Keratinocyte (primary cell): ENCODE measurements at regions not wholly inside any gene's neighbourhood (a gene's known extent, or its start where the extent isn't known, plus 50 kb on each side); places are given as distances from the start of the nearest gene placed in this dataset.

Experiments used
- DNase-seq: peaks from one replicate; pipeline ENCODE4 v3.0.0-alpha.2; 2011; ENCODE audit warnings: low read depth, missing footprints, low spot score
- FAIRE-seq: peaks from 2 replicates; lab custom pipeline; 2011; peaks lifted over from hg19 to GRCh38; lab: Jason Lieb, UNC
- H2AFZ ChIP-seq: 2 replicates; pipeline ENCODE4 v1.6.0; 2012; ENCODE audit warnings: low read length, control low read depth, inconsistent platforms; ENCODE audit not compliant: control insufficient read depth
- H3K27ac ChIP-seq: 2 replicates; pipeline ENCODE4 v1.5.1; 2011; ENCODE audit warnings: low read length; ENCODE audit not compliant: control insufficient read depth, insufficient read depth
- H3K27me3 ChIP-seq: 3 replicates; pipeline ENCODE4 v1.6.0; 2011; ENCODE audit warnings: low read length; ENCODE audit not compliant: control insufficient read depth, insufficient read depth; ENCODE audit errors: extremely low read depth
- H3K36me3 ChIP-seq, 2 experiments: 2 replicates in 1 of 2; 3 replicates in 1 of 2; pipeline ENCODE4 v1.5.1; 2011; ENCODE audit warnings: low read length in 2 of 2, mild to moderate bottlenecking in 1 of 2; ENCODE audit not compliant: control insufficient read depth in 2 of 2, insufficient read depth in 2 of 2; ENCODE audit errors: extremely low read depth in 1 of 2
- H3K4me1 ChIP-seq: 3 replicates; pipeline ENCODE4 v1.5.1; 2011; ENCODE audit warnings: low read length; ENCODE audit not compliant: control insufficient read depth, insufficient read depth; ENCODE audit errors: extremely low read depth
- H3K4me2 ChIP-seq: 3 replicates; pipeline ENCODE4 v1.6.0; 2011; ENCODE audit warnings: low read depth, low read length; ENCODE audit not compliant: control insufficient read depth, insufficient read depth; ENCODE audit errors: extremely low read depth
- H3K4me3 ChIP-seq, 3 experiments: fragments of 200-600 bp in 1 of 3; sonication (generic) in 1 of 3; 2 replicates in 2 of 3; 3 replicates in 1 of 3; pipeline ENCODE4 v1.5.1; 2011 to 2016; ENCODE audit warnings: low read length in 3 of 3, mild to moderate bottlenecking in 3 of 3, control low read depth in 2 of 3, inconsistent platforms in 1 of 3, low read depth in 1 of 3, mixed read lengths in 1 of 3, mixed run types in 1 of 3, moderate library complexity in 1 of 3; ENCODE audit not compliant: control insufficient read depth in 2 of 3, insufficient read depth in 2 of 3; ENCODE audit errors: extremely low read depth in 1 of 3
- H3K79me2 ChIP-seq: 2 replicates; pipeline ENCODE4 v1.6.0; 2012; ENCODE audit warnings: low read length; ENCODE audit not compliant: control insufficient read depth, insufficient read depth
- H3K9ac ChIP-seq: 3 replicates; pipeline ENCODE4 v1.6.0; 2011; ENCODE audit warnings: low read length; ENCODE audit not compliant: control insufficient read depth, insufficient read depth; ENCODE audit errors: extremely low read depth
- H3K9me1 ChIP-seq: 3 replicates; pipeline ENCODE4 v1.6.0; 2011; ENCODE audit warnings: low read length; ENCODE audit not compliant: control insufficient read depth, insufficient read depth; ENCODE audit errors: extremely low read depth
- H3K9me3 ChIP-seq: 2 replicates; pipeline ENCODE4 v1.5.1; 2012; ENCODE audit warnings: low read depth, low read length; ENCODE audit not compliant: control insufficient read depth
- H4K20me1 ChIP-seq: 3 replicates; pipeline ENCODE4 v1.6.0; 2011; ENCODE audit warnings: low read length; ENCODE audit not compliant: control insufficient read depth, insufficient read depth; ENCODE audit errors: extremely low read depth
- EZH2 ChIP-seq: IDR thresholded peaks from one replicate; pipeline ENCODE4 v1.6.1; 2012; ENCODE audit warnings: inconsistent platforms, mild to moderate bottlenecking, low read length, moderate library complexity
- dilution Hi-C: fragments of 300-500 bp; cut with MboI; formaldehyde crosslinking; loops from one replicate; pipeline ENCODE4 v1.7.0; 2020; ENCODE audit warnings: low sequenced_read_pairs; ENCODE audit not compliant: extremely low pct_ligation_motif_present
- TF ChIP-seq, protein P1 (sequence below), 3 experiments: IDR thresholded peaks in 1 of 3; conservative IDR thresholded peaks in 1 of 3; optimal IDR thresholded peaks in 1 of 3; 2 replicates in 2 of 3; 3 replicates in 1 of 3; pipeline versions ENCODE3 to v1.5.1; 2011; ENCODE audit warnings: low read length in 3 of 3, mild to moderate bottlenecking in 3 of 3, moderate library complexity in 2 of 3, control low read depth in 1 of 3, inconsistent platforms in 1 of 3; ENCODE audit not compliant: insufficient read depth in 2 of 3; ENCODE audit errors: extremely low read depth in 1 of 3

DNA sequence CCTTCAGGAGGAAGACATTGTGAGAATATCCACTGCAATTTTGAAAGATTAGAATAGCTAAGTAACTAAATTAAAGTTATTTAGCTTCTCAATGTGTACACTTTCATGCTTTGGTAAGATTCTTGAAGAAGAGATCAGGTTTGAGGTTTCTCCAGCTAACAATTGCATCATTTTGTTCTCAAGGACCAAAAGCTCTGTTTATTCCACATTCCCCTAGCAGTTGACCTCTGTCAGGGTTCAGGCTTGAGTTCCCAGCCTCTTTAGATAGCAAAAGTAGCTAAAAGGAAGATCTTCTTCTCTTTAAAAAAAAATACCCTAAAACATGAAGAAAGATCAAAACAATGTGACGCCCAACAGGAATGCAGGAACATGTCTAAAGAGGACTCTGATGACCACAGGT lies 179.4 kb upstream of the IGFBP3 start:
- H2AFZ ChIP-seq, result no peak overlapping the region
- dilution Hi-C loops, result no loop called here
- no peak for TF ChIP-seq EZH2
- TF ChIP-seq, protein P1, sequence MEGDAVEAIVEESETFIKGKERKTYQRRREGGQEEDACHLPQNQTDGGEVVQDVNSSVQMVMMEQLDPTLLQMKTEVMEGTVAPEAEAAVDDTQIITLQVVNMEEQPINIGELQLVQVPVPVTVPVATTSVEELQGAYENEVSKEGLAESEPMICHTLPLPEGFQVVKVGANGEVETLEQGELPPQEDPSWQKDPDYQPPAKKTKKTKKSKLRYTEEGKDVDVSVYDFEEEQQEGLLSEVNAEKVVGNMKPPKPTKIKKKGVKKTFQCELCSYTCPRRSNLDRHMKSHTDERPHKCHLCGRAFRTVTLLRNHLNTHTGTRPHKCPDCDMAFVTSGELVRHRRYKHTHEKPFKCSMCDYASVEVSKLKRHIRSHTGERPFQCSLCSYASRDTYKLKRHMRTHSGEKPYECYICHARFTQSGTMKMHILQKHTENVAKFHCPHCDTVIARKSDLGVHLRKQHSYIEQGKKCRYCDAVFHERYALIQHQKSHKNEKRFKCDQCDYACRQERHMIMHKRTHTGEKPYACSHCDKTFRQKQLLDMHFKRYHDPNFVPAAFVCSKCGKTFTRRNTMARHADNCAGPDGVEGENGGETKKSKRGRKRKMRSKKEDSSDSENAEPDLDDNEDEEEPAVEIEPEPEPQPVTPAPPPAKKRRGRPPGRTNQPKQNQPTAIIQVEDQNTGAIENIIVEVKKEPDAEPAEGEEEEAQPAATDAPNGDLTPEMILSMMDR (optimal IDR thresholded peaks at IDR 0.05 in 1 of 3, IDR thresholded peaks at IDR 0.05 in 1 of 3, conservative IDR thresholded peaks at IDR 0.05 in 1 of 3; ENCODE audit: extremely low read depth in 1 of 3, insufficient read depth in 2 of 3, low read length in 3 of 3), result no peak
- no peaks in the 10 kb centered on the region for H3K9me1 ChIP-seq
- FAIRE-seq (no peak), DNase-seq (no peak)
- no peak overlapping the region for H3K4me3 ChIP-seq
- H3K9ac ChIP-seq, result no peak overlapping the region
- H3K9me3 ChIP-seq, result no peaks in the 10 kb centered on the region
- no peak overlapping the region for H3K27ac ChIP-seq
- no peaks in the 10 kb centered on the region for H3K27me3 ChIP-seq
- H3K4me1 ChIP-seq, result no peaks in the 10 kb centered on the region
- H4K20me1 ChIP-seq, result no peaks in the 10 kb centered on the region
- no peaks in the 10 kb centered on the region for H3K79me2 ChIP-seq
- H3K36me3 ChIP-seq, result no peaks in the 10 kb centered on the region
- H3K4me2 ChIP-seq, result no peak overlapping the region

DNA sequence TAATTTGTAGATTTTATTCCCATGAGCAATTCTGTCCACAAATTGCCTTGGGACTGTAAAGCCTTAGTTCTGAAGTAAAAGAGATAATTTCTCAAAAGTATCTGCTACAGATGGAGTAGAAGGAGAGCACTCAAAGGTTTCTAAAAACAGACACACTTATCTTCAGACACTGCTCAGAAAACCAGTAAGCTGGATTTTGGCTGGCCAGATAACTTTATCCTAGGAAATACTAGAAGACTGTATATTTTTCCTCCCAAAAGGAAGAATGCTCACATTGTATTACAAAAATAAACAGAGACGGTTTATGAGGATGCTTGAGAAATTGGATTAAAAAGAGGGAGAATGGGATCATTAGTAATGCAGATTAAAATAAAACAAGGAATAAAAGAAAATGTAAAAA lies 178.0 kb upstream of the IGFBP3 start:
- Histone ChIP-seq H3K27ac (no peak overlapping the region), H3K27me3 (no peaks in the 10 kb centered on the region), H4K20me1 (no peaks in the 10 kb centered on the region), H3K4me3 (no peak overlapping the region), H3K79me2 (no peaks in the 10 kb centered on the region), H3K9me3 (no peaks in the 10 kb centered on the region), H3K9ac (no peak overlapping the region), H3K36me3 (no peaks in the 10 kb centered on the region), H2AFZ (no peak overlapping the region), H3K4me1 (no peaks in the 10 kb centered on the region), H3K4me2 (no peak overlapping the region), H3K9me1 (no peaks in the 10 kb centered on the region)
- no peak for TF ChIP-seq EZH2
- TF ChIP-seq, protein P1 (optimal IDR thresholded peaks at IDR 0.05 in 1 of 3, IDR thresholded peaks at IDR 0.05 in 1 of 3, conservative IDR thresholded peaks at IDR 0.05 in 1 of 3; ENCODE audit: extremely low read depth in 1 of 3, insufficient read depth in 2 of 3, low read length in 3 of 3), result no peak
- FAIRE-seq (no peak), DNase-seq (no peak)
- dilution Hi-C loops, result no loop called here
